ENCODE measurements at regions not wholly inside any gene's neighbourhood (a gene's known extent, or its start where the extent isn't known, plus 50 kb on each side); places are given as distances from the start of the nearest gene placed in this dataset.
A peak's percentile ranks its signal among the peaks of the same experiment; 100 is the strongest.
"Not testable (repeated sequence)": the region's sequence is repeated elsewhere in the genome, so short reads cannot be mapped to it uniquely, and the experiment has no call there.

- DNase-seq (ENCODE audit: low read depth) = no peak
Measured at GRCh38 chr5:160479220-160479619, 57.6 kb downstream of the PTTG1 start.

DNA sequence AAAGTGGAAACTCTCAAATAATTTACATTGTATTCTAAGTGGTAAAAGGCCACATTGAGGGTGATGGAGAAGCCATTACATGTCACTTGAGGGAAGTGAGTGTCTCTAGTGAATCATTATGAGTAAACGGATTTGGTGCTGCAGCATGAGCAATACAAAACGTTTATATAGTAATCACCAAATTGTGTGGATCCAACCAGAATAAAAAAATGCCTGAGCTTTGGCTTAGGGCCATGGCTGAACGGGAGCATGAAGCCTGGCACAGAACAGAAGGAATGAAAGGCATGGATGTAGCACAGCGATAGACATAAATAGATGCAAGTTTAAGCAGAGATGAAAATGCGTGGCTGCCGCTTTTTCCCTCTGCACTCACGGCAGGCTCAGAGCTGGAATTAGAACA, 58.3 kb downstream of the PTTG1 start:
- DNase-seq (ENCODE audit: low read depth) = no peak

- DNase-seq (ENCODE audit: low read depth) = no peak
Measured at GRCh38 chr5:160480652-160481051, 59.0 kb downstream of the PTTG1 start.

- no peak for DNase-seq (ENCODE audit: low read depth)
Measured at GRCh38 chr5:160484678-160485077, 63.0 kb downstream of the PTTG1 start.

GRCh38 chr5:160485364-160485969, 63.8 kb downstream of the PTTG1 start:
- no peak for DNase-seq (ENCODE audit: low read depth)

GRCh38 chr5:160486573-160486972, 64.9 kb downstream of the PTTG1 start:
- no peak for DNase-seq (ENCODE audit: low read depth)

DNA sequence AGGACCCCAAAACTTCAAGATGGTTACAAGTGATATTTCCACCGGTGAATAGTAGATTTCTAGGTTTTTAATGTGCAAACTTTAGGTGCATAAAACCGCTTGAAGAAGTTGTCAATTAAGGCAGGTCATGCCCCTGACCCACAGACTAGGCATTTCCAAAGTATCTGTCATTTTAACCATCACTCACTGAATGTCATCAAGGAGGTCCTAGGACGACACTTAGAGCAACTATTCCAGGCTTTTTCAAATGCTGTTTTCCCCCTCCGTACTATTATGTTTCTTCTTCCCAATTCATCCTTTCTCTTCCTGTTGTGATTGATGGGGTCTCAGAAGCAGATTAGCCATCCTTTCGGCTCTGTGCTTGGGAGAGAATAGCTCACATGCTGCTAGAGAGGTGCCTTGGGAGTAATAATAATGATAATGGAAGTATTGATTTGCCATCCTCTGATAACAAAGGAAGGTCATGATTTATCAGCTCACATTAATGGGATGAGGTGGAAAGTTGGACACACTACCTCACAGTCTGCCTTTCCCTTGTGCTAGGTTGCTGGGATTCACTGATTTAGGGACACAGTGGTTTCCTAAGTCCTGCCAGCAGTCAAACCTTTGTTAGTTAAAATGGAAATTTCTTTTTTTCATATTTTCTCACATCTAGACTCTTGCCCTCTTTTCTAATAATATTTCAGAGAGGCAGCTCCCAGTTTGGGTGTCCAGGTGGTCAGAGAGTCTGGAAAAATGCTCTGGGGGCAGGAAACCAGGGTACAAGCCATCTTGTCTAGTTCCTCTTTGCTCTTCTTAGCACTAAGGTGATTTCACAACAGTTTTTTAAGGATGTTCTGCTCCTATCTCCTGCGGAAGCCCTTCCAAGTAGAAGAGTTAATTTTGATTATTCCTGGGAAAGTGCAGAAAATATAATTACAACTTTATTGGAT, 67.0 kb downstream of the PTTG1 start:
- no peak for DNase-seq (ENCODE audit: low read depth)

- no peak for DNase-seq (ENCODE audit: low read depth)
Measured at GRCh38 chr5:160491438-160491837, 69.8 kb downstream of the PTTG1 start.

GRCh38 chr5:160492565-160492964, 70.9 kb downstream of the PTTG1 start:
- no peak for DNase-seq (ENCODE audit: low read depth)

DNA sequence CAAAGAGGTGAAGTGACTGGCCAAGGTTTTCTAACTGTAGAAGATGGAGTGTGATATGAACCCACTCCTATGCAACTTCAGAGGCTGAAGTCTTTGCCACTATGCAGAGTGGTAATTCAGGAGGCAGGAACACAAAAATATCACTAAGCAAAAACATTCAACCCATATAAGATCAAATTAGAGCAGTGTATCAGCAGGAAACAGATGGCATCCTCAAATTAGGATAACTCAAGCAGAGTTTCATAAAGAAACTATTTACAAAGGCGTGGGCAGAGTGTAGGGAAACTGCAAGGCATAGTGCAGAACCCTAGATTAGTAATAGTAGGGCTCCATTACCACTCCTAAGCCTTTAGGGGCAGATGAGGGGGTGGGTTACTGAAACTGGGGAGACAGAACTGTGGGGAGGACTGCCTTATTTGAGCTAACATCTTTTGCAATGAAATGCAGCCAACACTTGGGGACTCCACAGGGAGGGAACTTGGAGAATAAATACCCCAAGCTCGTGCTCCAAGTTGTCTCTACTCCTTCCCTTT, 72.2 kb downstream of the PTTG1 start:
- DNase-seq (ENCODE audit: low read depth) = no peak

- no peak for DNase-seq (ENCODE audit: low read depth)
Measured at GRCh38 chr5:160494451-160494850, 72.8 kb downstream of the PTTG1 start.

DNA sequence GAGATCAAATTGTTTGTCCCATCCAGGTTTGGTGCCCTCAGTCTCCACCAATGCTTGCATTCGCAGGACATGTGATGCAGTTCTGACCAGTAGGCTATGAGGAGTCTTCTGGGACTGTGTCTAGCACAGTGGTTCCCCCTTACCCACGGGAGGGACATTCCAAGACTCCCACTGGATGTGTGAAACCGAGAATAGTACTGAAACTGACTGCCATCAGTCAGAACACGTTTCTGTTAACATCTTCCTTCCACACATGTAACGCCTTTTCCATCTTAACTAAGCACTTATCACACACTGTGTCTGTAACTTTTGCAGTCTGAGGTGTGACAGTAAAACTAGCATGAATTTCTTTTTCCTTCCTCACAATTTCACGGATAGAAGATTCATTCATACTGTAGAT, 74.7 kb downstream of the PTTG1 start:
- no peak for DNase-seq (ENCODE audit: low read depth)

GRCh38 chr5:160496784-160497183, 75.1 kb downstream of the PTTG1 start:
- DNase-seq (ENCODE audit: low read depth) = no peak

GRCh38 chr5:160497878-160498277, 76.2 kb downstream of the PTTG1 start:
- DNase-seq (ENCODE audit: low read depth) = no peak

DNA sequence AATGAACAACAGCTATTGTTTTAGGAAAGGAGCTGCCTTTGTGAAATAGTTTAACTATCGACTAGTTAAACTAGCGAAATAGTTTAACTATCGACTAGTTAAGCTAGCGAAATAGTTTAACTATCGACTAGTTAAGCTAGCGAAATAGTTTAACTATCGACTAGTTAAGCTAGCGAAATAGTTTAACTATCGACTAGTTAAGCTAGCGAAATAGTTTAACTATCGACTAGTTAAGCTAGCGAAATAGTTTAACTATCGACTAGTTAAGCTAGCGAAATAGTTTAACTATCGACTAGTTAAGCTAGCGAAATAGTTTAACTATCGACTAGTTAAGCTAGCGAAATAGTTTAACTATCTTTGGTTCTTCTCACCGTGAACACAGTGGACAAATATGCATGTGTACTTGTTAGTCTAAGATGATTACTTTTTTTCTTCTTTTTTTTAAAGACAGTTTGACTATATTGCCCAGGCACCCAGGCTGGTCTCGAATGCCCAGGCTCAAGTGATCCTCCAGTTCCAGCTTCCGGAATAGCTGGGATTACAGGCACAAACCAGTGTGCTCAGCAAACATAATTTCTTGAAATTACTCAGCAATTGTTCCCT, 76.9 kb downstream of the PTTG1 start:
- DNase-seq (ENCODE audit: low read depth) = not testable (repeated sequence)

GRCh38 chr5:160500786-160501779, 79.4 kb downstream of the PTTG1 start:
- DNase-seq (ENCODE audit: low read depth) = no peak

DNA sequence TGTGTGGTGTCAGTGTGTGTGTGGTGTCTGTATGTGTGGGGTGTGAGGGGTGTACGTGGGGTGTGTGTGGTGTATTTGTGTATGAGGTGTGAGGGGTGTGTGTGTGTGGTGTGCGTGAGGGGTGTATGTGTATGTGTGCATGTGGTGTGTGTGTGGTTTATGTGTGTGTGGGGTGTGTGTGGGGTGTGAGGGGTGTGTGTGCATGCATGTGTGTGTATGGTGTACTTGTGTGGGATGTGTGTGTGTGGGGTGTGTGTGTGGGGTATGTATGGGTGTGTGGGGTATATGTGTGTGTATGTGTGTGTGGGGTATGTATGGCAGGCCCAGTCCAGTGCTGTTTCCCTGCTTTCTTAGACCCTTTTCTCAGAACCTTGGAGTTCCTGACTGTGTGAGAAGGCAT, 83.3 kb downstream of the PTTG1 start:
- no peak for DNase-seq (ENCODE audit: low read depth)

- DNase-seq (ENCODE audit: low read depth) = peak; percentile 37
Measured at GRCh38 chr5:160506006-160507004, 84.7 kb downstream of the PTTG1 start.

- no peak for DNase-seq (ENCODE audit: low read depth)
Measured at GRCh38 chr5:160507221-160507721, 85.6 kb downstream of the PTTG1 start.

DNA sequence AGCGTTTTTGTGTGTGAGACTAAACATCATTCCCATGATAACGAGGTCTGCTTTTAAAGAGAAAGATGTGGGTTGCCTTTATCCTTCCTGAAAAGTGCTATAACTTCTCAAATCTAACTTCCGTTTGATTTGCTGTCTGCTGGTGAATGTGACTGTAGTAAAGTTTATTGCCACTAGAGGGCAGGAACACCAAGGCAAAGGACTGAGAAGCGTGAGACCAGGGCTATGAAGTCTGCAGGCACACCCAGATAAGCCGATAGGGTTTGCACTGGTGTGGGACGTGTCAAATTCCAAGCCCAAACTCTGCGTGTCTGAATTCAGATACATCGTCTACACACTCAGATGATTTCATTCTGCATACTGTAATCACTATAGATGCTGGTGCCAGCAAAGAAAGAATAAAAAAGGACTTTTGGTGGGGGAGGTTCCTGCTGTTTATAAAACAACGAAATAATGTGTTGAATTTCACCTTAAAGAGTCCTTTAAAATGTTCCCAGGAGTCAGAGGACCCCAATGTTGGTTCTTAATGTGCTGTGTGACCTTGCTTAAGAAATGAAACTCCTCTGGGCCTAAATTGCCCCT, 87.2 kb downstream of the PTTG1 start:
- DNase-seq (ENCODE audit: low read depth) = peak; percentile 28
